ENCODE measurements at regions not wholly inside any gene's neighbourhood (a gene's known extent, or its start where the extent isn't known, plus 50 kb on each side); places are given as distances from the start of the nearest gene placed in this dataset.
"Not testable (repeated sequence)": the region's sequence is repeated elsewhere in the genome, so short reads cannot be mapped to it uniquely, and the experiment has no call there.

GRCh38 chr2:129797489-129798300, 181.8 kb upstream of the RAB6C start:
- no peak for DNase-seq

GRCh38 chr2:129798301-129798581, 181.2 kb upstream of the RAB6C start:
- no peak for DNase-seq

- no peak for DNase-seq
These were observed 180.8 kb upstream of the RAB6C start for GRCh38 chr2:129798626-129799025.

- no peak for DNase-seq
These were observed 180.2 kb upstream of the RAB6C start for GRCh38 chr2:129799036-129799958.

- no peak for DNase-seq
These were observed 179.2 kb upstream of the RAB6C start for GRCh38 chr2:129800285-129800684.

- DNase-seq: no peak
These were observed 178.8 kb upstream of the RAB6C start for GRCh38 chr2:129800686-129801085.

GRCh38 chr2:129801575-129801974, 177.9 kb upstream of the RAB6C start:
- DNase-seq: no peak

- DNase-seq: no peak
These were observed 177.2 kb upstream of the RAB6C start for GRCh38 chr2:129802290-129802689.

- no peak for DNase-seq
These were observed 176.4 kb upstream of the RAB6C start for GRCh38 chr2:129803032-129803431.

GRCh38 chr2:129803871-129804270, 175.6 kb upstream of the RAB6C start:
- DNase-seq: no peak

GRCh38 chr2:129805899-129806298, 173.6 kb upstream of the RAB6C start:
- no peak for DNase-seq

GRCh38 chr2:129806317-129806716, 173.1 kb upstream of the RAB6C start:
- DNase-seq: no peak

- DNase-seq: no peak
These were observed 172.5 kb upstream of the RAB6C start for GRCh38 chr2:129806990-129807389.

GRCh38 chr2:129807642-129808338, 171.7 kb upstream of the RAB6C start:
- not testable (repeated sequence) for DNase-seq

GRCh38 chr2:129810521-129810920, 168.9 kb upstream of the RAB6C start:
- DNase-seq: no peak

- DNase-seq: peak; percentile 69
These were observed 167.4 kb upstream of the RAB6C start for GRCh38 chr2:129812071-129812470.

GRCh38 chr2:129812654-129813053, 166.8 kb upstream of the RAB6C start:
- no peak for DNase-seq

GRCh38 chr2:129813404-129813803, 166.1 kb upstream of the RAB6C start:
- no peak for DNase-seq

- no peak for DNase-seq
These were observed 162.5 kb upstream of the RAB6C start for GRCh38 chr2:129816813-129817574.

- DNase-seq: no peak
These were observed 159.6 kb upstream of the RAB6C start for GRCh38 chr2:129819855-129820254.

- no peak for DNase-seq
These were observed 158.6 kb upstream of the RAB6C start for GRCh38 chr2:129820908-129821307.

- no peak for DNase-seq
These were observed 158.0 kb upstream of the RAB6C start for GRCh38 chr2:129821445-129821844.

- no peak for DNase-seq
These were observed 156.4 kb upstream of the RAB6C start for GRCh38 chr2:129823044-129823443.

Data from CD4-positive, alpha-beta T cell treated with Interferon gamma for 1 hour (primary cell).